WTC11 (cell line): ENCODE measurements at regions not wholly inside any gene's neighbourhood (a gene's known extent, or its start where the extent isn't known, plus 50 kb on each side); places are given as distances from the start of the nearest gene placed in this dataset.
"Not testable (repeated sequence)": the region's sequence is repeated elsewhere in the genome, so short reads cannot be mapped to it uniquely, and the experiment has no call there.

Experiments used
- NR2C2 ChIP-seq: sonication (generic); formaldehyde crosslinking; IDR thresholded peaks from 2 replicates; pipeline ENCODE4 v1.8.0; 2022; ENCODE audit warnings: mild to moderate bottlenecking, missing genetic modification reagents
- USF2 ChIP-seq: sonication (generic); formaldehyde crosslinking; IDR thresholded peaks from 2 replicates; pipeline ENCODE4 v1.8.1; 2023; ENCODE audit warnings: mild to moderate bottlenecking, missing genetic modification reagents, moderate library complexity

- TF ChIP-seq NR2C2, USF2 (CRISPR knock-in tag): not testable (repeated sequence)
Observed at GRCh38 chr2:47623140-47623539, 52.4 kb upstream of the KCNK12 start.
